H1 (cell line): ENCODE measurements at regions not wholly inside any gene's neighbourhood (a gene's known extent, or its start where the extent isn't known, plus 50 kb on each side); places are given as distances from the start of the nearest gene placed in this dataset.

ENCODE experiments used
- CTCF ChIA-PET: fragments of 300-600 bp; sonication (Branson Sonifier 250); formaldehyde crosslinking; loops from one replicate; lab custom pipeline; 2021; ENCODE audit not compliant: partially characterized antibody; lab: Charles Lee
- POLR2A ChIA-PET: fragments of 300-600 bp; sonication (Branson Sonifier 250); formaldehyde crosslinking; loops from one replicate; lab custom pipeline; 2021; ENCODE audit warnings: inconsistent platforms; ENCODE audit not compliant: partially characterized antibody; lab: Charles Lee
- DNase-seq, 2 experiments: peaks; one replicate each; pipeline versions ENCODE4 v3.0.0 to v3.0.0-alpha.2; 2010 to 2022; ENCODE audit warnings: low spot score in 2 of 2, low read depth in 1 of 2, mixed read lengths in 1 of 2
- FAIRE-seq: peaks from 2 replicates; lab custom pipeline; 2011; peaks lifted over from hg19 to GRCh38; lab: Jason Lieb, UNC
- H2AFZ ChIP-seq: 2 replicates; pipeline ENCODE4 v1.8.1; 2012; ENCODE audit warnings: low read length, inconsistent platforms
- H2AK5ac ChIP-seq: 2 replicates; pipeline ENCODE4 v1.6.1; 2013; ENCODE audit warnings: low read depth, low read length
- H2BK120ac ChIP-seq: replicated peaks from 2 replicates; pipeline ENCODE3; 2013; ENCODE audit warnings: low read depth, low read length, inconsistent platforms
- H2BK12ac ChIP-seq: 2 replicates; pipeline ENCODE4 v1.6.1; 2013; ENCODE audit warnings: low read depth, low read length
- H2BK15ac ChIP-seq: 2 replicates; pipeline ENCODE4 v1.6.1; 2013; ENCODE audit warnings: low read length
- H2BK20ac ChIP-seq: 2 replicates; pipeline ENCODE4 v1.6.1; 2013; ENCODE audit warnings: low read length
- H2BK5ac ChIP-seq: 2 replicates; pipeline ENCODE4 v1.6.1; 2013; ENCODE audit warnings: low read depth, low read length
- H3K14ac ChIP-seq: 2 replicates; pipeline ENCODE4 v1.6.1; 2013; ENCODE audit warnings: inconsistent platforms; ENCODE audit not compliant: insufficient read length
- H3K18ac ChIP-seq: 2 replicates; pipeline ENCODE4 v1.6.1; 2013; ENCODE audit warnings: low read length; ENCODE audit errors: extremely low read depth
- H3K23ac ChIP-seq: 2 replicates; pipeline ENCODE4 v1.6.1; 2013; ENCODE audit warnings: inconsistent platforms; ENCODE audit not compliant: insufficient read length
- H3K23me2 ChIP-seq: 2 replicates; pipeline ENCODE4 v1.6.1; 2013; ENCODE audit warnings: low read depth, low read length
- H3K27ac ChIP-seq: 2 replicates; pipeline ENCODE4 v1.6.1; 2011; ENCODE audit warnings: low read depth, low read length, inconsistent platforms
- H3K27me3 ChIP-seq, 4 experiments: replicated peaks in 1 of 4; 1 replicate in 1 of 4; 2 replicates in 3 of 4; pipeline versions ENCODE4 v1.6.1 to v1.8.1; 2011 to 2013; ENCODE audit warnings: low read length in 3 of 4, mild to moderate bottlenecking in 3 of 4, inconsistent platforms in 2 of 4, mixed read lengths in 2 of 4, moderate library complexity in 1 of 4; ENCODE audit not compliant: control insufficient read depth in 3 of 4, insufficient read depth in 3 of 4; ENCODE audit errors: extremely low read depth in 1 of 4
- H3K36me3 ChIP-seq, 4 experiments: 2 replicates each; pipeline versions ENCODE4 v1.6.1 to v1.8.1; 2011 to 2013; ENCODE audit warnings: mild to moderate bottlenecking in 4 of 4, low read length in 3 of 4, moderate library complexity in 2 of 4, control low read depth in 1 of 4, inconsistent platforms in 1 of 4; ENCODE audit not compliant: insufficient read depth in 4 of 4, control insufficient read depth in 2 of 4
- H3K4ac ChIP-seq: replicated peaks from 2 replicates; pipeline ENCODE3; 2013; ENCODE audit warnings: low read length, low read depth, mixed read lengths, inconsistent platforms; ENCODE audit not compliant: insufficient read length
- H3K4me1 ChIP-seq, 4 experiments: replicated peaks in 1 of 4; 1 replicate in 1 of 4; 2 replicates in 3 of 4; pipeline versions ENCODE4 v1.6.1 to v1.8.1; 2011 to 2013; ENCODE audit warnings: low read length in 3 of 4, inconsistent platforms in 2 of 4, mixed read lengths in 1 of 4; ENCODE audit not compliant: insufficient read depth in 4 of 4, control insufficient read depth in 3 of 4
- H3K4me2 ChIP-seq, 2 experiments: 2 replicates each; pipeline versions ENCODE4 v1.6.1 to v1.8.1; 2011 to 2013; ENCODE audit warnings: low read depth in 2 of 2, low read length in 2 of 2, control low read depth in 1 of 2, inconsistent platforms in 1 of 2, mild to moderate bottlenecking in 1 of 2; ENCODE audit not compliant: insufficient read depth in 1 of 2
- H3K4me3 ChIP-seq, 4 experiments: fragments of 200-600, 300-600 bp in 1 of 4; sonication (generic), shearing (Covaris generic), sonication (Bioruptor Twin) in 1 of 4; 2 replicates each; pipeline versions ENCODE4 v1.5.1 to v1.8.1; 2011 to 2016; ENCODE audit warnings: low read length in 4 of 4, low read depth in 3 of 4, control low read depth in 2 of 4, inconsistent platforms in 2 of 4, mild to moderate bottlenecking in 2 of 4, mixed read lengths in 1 of 4, moderate library complexity in 1 of 4; ENCODE audit not compliant: insufficient read depth in 2 of 4; ENCODE audit errors: extremely low read depth in 1 of 4
- H3K56ac ChIP-seq: replicated peaks from 2 replicates; pipeline ENCODE3; 2013; ENCODE audit warnings: low read depth, mild to moderate bottlenecking, mixed read lengths, low read length, inconsistent platforms; ENCODE audit not compliant: insufficient read length
- H3K79me1 ChIP-seq: 2 replicates; pipeline ENCODE4 v1.6.1; 2013; ENCODE audit warnings: low read depth, low read length, control low read depth
- H3K79me2 ChIP-seq, 2 experiments: 2 replicates each; pipeline versions ENCODE4 v1.6.1 to v1.8.1; 2012 to 2013; ENCODE audit warnings: low read length in 2 of 2, mild to moderate bottlenecking in 2 of 2, inconsistent platforms in 1 of 2; ENCODE audit not compliant: insufficient read depth in 2 of 2, control insufficient read depth in 1 of 2
- H3K9ac ChIP-seq, 4 experiments: replicated peaks in 1 of 4; 1 replicate in 1 of 4; 2 replicates in 3 of 4; pipeline versions ENCODE4 v1.6.1 to v1.8.1; 2011 to 2013; ENCODE audit warnings: low read depth in 3 of 4, low read length in 3 of 4, control low read depth in 2 of 4, mild to moderate bottlenecking in 2 of 4, moderate library complexity in 2 of 4, inconsistent platforms in 1 of 4; ENCODE audit errors: extremely low read depth in 1 of 4
- H3K9me3 ChIP-seq, 2 experiments: 2 replicates each; pipeline versions ENCODE4 v1.6.1 to v1.8.1; 2012 to 2013; ENCODE audit warnings: mild to moderate bottlenecking in 2 of 2, moderate library complexity in 2 of 2, control low read depth in 1 of 2, inconsistent platforms in 1 of 2, low read depth in 1 of 2, low read length in 1 of 2, mixed read lengths in 1 of 2; ENCODE audit not compliant: insufficient read depth in 2 of 2
- H4K20me1 ChIP-seq, 2 experiments: replicated peaks in 1 of 2; 2 replicates each; pipeline versions ENCODE3 to v1.8.1; 2011 to 2013; ENCODE audit warnings: inconsistent platforms in 2 of 2, low read length in 2 of 2, mild to moderate bottlenecking in 1 of 2; ENCODE audit not compliant: insufficient read depth in 2 of 2, control insufficient read depth in 1 of 2
- H4K5ac ChIP-seq: 2 replicates; pipeline ENCODE4 v1.6.1; 2013; ENCODE audit warnings: low read length, low read depth, mixed read lengths, inconsistent platforms; ENCODE audit not compliant: insufficient read length
- H4K8ac ChIP-seq: 2 replicates; pipeline ENCODE4 v1.8.0; 2013; ENCODE audit warnings: mild to moderate bottlenecking, moderate library complexity, low read length, inconsistent platforms; ENCODE audit not compliant: insufficient read depth; ENCODE audit errors: extremely low read depth
- H4K91ac ChIP-seq: replicated peaks from 2 replicates; pipeline ENCODE3; 2013; ENCODE audit warnings: low read length, mixed read lengths, inconsistent platforms; ENCODE audit not compliant: insufficient read length
- KDM5A ChIP-seq: fragments of 200-600 bp; IDR thresholded peaks from 2 replicates; pipeline ENCODE4 v1.7.1; 2012; ENCODE audit warnings: mild to moderate bottlenecking, low read length, inconsistent platforms, mixed read lengths
- SAP30 ChIP-seq: fragments of 300-600 bp; sonication (generic); IDR thresholded peaks from 2 replicates; pipeline ENCODE4 v1.7.1; 2012; ENCODE audit warnings: low read length, moderate library complexity, mild to moderate bottlenecking, inconsistent platforms; ENCODE audit not compliant: insufficient read depth, insufficient replicate concordance
- WGBS, 2 experiments: shearing (Covaris generic) in 1 of 2; methylation state at CpG; one replicate each; pipeline versions ENCODE4 v1.1.6 to v1.1.7; 2013 to 2015; ENCODE audit warnings: low lambda C conversion rate in 2 of 2, mixed read lengths in 2 of 2, inconsistent platforms in 1 of 2, low coverage in 1 of 2, missing lambda C conversion rate in 1 of 2; ENCODE audit not compliant: insufficient replicate concordance in 2 of 2, insufficient coverage in 1 of 2, insufficient read length in 1 of 2; ENCODE audit errors: extremely low coverage in 1 of 2, missing lambda C conversion rate in 1 of 2; 5-methylcytosine and 5-hydroxymethylcytosine counted together

GRCh38 chr2:228369400-228370031 is 188.0 kb upstream of the SPHKAP start:
- DNase-seq (no peak), FAIRE-seq (no peak)
- H3K27ac ChIP-seq, result no peak overlapping the region
- no peaks in the 10 kb centered on the region for H3K36me3 ChIP-seq
- no peak overlapping the region for H3K14ac ChIP-seq
- ChIA-PET CTCF (no interaction called here), POLR2A (no interaction called here)
- H2BK5ac ChIP-seq, result no peak overlapping the region
- H4K5ac ChIP-seq, result no peak overlapping the region
- no peak overlapping the region for H4K8ac ChIP-seq
- H3K18ac ChIP-seq, result no peak overlapping the region
- no peak overlapping the region for H3K9ac ChIP-seq
- no peak overlapping the region for H2BK20ac ChIP-seq
- H2BK15ac ChIP-seq, result no peak overlapping the region
- H3K56ac ChIP-seq, result no peak overlapping the region
- H3K23me2 ChIP-seq, result no peaks in the 10 kb centered on the region
- no peaks in the 10 kb centered on the region for H3K9me3 ChIP-seq
- H4K20me1 ChIP-seq, result no peaks in the 10 kb centered on the region
- no peaks in the 10 kb centered on the region for H3K79me1 ChIP-seq
- no peak overlapping the region for H2AFZ ChIP-seq
- H4K91ac ChIP-seq, result no peak overlapping the region
- no peak overlapping the region for H3K4me2 ChIP-seq
- H3K4me1 ChIP-seq, result no peaks in the 10 kb centered on the region
- no peak overlapping the region for H2AK5ac ChIP-seq
- WGBS, 2 experiments, result 89% methylated on average over 5 of the region's 5 CpGs; no CpG with 5 or more reads in 1 of the 2 experiments
- H3K23ac ChIP-seq, result no peak overlapping the region
- H3K79me2 ChIP-seq, result no peaks in the 10 kb centered on the region
- H2BK120ac ChIP-seq, result no peak overlapping the region
- H3K4ac ChIP-seq, result no peak overlapping the region
- no peak overlapping the region for H3K4me3 ChIP-seq
- H2BK12ac ChIP-seq, result no peak overlapping the region
- H3K27me3 ChIP-seq, result no peaks in the 10 kb centered on the region
- TF ChIP-seq SAP30, result no peak
- TF ChIP-seq KDM5A, result no peak
